Coronary artery (tissue), 2 donors: ENCODE measurements at regions not wholly inside any gene's neighbourhood (a gene's known extent, or its start where the extent isn't known, plus 50 kb on each side); places are given as distances from the start of the nearest gene placed in this dataset.
"Not testable (repeated sequence)": the region's sequence is repeated elsewhere in the genome, so short reads cannot be mapped to it uniquely, and the experiment has no call there.

Source experiments
- DNase-seq: peaks from one replicate; pipeline ENCODE4 v3.0.0-alpha.2; 2017; ENCODE audit warnings: low spot score
- H3K27ac ChIP-seq, 2 donors: fragments of 200-600 bp; sonication (generic); one replicate each; pipeline ENCODE4 v1.5.1; 2016 to 2019
- H3K4me3 ChIP-seq: fragments of 200-600 bp; sonication (generic); 2 replicates; pipeline ENCODE4 v1.5.1; 2016; ENCODE audit warnings: mild to moderate bottlenecking, moderate library complexity
- TF ChIP-seq, protein P1 (sequence below): fragments of 200-600 bp; sonication (generic); IDR thresholded peaks from one replicate; pipeline ENCODE4 v1.5.1; 2019; ENCODE audit warnings: antibody characterized with exemption

- H3K27ac ChIP-seq: no peak overlapping the region
- H3K4me3 ChIP-seq: no peak overlapping the region
- TF ChIP-seq, protein P1, sequence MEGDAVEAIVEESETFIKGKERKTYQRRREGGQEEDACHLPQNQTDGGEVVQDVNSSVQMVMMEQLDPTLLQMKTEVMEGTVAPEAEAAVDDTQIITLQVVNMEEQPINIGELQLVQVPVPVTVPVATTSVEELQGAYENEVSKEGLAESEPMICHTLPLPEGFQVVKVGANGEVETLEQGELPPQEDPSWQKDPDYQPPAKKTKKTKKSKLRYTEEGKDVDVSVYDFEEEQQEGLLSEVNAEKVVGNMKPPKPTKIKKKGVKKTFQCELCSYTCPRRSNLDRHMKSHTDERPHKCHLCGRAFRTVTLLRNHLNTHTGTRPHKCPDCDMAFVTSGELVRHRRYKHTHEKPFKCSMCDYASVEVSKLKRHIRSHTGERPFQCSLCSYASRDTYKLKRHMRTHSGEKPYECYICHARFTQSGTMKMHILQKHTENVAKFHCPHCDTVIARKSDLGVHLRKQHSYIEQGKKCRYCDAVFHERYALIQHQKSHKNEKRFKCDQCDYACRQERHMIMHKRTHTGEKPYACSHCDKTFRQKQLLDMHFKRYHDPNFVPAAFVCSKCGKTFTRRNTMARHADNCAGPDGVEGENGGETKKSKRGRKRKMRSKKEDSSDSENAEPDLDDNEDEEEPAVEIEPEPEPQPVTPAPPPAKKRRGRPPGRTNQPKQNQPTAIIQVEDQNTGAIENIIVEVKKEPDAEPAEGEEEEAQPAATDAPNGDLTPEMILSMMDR: no peak
- no peak for DNase-seq
These were observed 210.2 kb downstream of the MMUT start for GRCh38 chr6:49252901-49253300.

DNA sequence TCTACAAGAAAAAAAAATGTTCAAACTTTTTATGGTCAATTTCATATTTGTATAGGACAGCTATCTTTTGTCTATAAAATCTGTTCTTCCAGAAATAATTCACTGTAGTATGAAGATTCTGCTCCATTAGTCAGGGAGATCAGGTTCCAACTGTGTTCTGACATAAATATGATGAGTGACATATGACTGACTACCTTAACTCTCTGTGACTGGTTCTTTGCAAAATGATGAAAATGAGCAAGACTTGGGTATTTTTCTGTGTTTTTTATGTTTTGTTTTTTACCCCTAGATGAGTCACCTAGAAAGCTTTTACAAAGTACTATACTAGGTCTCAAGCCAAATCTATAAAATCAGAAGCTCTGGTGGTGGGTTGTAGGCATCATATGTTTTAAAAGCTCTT, 229.6 kb downstream of the MMUT start:
- Histone ChIP-seq H3K27ac (no peak overlapping the region), H3K4me3 (no peak overlapping the region)
- TF ChIP-seq, protein P1: no peak
- DNase-seq: no peak

GRCh38 chr6:49225471-49225870, 237.6 kb downstream of the MMUT start:
- TF ChIP-seq, protein P1: no peak
- no peak overlapping the region for H3K27ac ChIP-seq

DNA sequence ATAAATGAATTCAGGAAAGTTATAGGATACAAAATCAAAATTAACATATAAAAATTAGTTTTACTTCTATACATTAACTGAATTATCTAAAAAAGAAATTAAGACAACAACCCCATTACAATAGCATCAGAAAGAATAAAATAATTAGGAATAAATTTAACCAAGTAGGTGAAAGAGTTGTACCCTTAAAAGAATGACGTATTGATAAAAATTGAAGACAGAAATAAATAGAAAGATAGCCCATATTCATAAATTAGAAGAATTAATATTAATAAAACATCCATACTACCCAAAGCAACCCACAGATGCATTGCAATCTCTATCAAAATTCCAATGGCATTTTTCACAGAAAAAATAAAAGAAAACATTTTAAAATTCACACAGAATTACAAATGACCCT, 242.8 kb downstream of the MMUT start:
- no peak for DNase-seq
- H3K27ac ChIP-seq: no peak overlapping the region
- no peak overlapping the region for H3K4me3 ChIP-seq
- TF ChIP-seq, protein P1: no peak

More at GRCh38 chr6:49225471-49225870, 237.6 kb downstream of the MMUT start:
- DNase-seq: no peak
- H3K4me3 ChIP-seq: no peak overlapping the region

- no peak for DNase-seq
- TF ChIP-seq, protein P1: no peak
- Histone ChIP-seq H3K4me3 (no peak overlapping the region), H3K27ac (no peak overlapping the region)
These were observed 257.5 kb downstream of the MMUT start for GRCh38 chr6:49205526-49205925.

- no peak overlapping the region for H3K4me3 ChIP-seq
- no peak for DNase-seq
- TF ChIP-seq, protein P1: no peak
- H3K27ac ChIP-seq: no peak overlapping the region
These were observed 260.0 kb downstream of the MMUT start for GRCh38 chr6:49202924-49203536.

DNA sequence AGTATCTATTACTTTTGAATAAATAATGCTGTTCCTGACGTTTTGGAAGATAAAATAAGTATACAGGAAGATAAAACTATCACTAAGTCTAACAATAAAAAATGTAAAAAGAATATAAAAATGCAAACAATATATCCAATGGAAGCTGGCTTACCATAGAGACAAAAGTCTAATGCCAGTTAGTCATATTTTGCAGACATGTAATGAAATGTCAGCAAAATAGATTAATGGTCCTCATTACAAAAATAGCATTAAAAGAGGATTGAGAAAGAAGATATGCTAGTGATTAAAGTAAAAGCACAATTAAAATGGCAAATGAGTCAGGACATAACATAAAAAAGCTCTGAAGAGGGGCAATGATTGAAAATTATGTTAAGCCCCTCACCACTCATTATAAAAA, 265.0 kb downstream of the MMUT start:
- no peak overlapping the region for H3K4me3 ChIP-seq
- DNase-seq: no peak
- no peak overlapping the region for H3K27ac ChIP-seq
- TF ChIP-seq, protein P1: no peak

DNA sequence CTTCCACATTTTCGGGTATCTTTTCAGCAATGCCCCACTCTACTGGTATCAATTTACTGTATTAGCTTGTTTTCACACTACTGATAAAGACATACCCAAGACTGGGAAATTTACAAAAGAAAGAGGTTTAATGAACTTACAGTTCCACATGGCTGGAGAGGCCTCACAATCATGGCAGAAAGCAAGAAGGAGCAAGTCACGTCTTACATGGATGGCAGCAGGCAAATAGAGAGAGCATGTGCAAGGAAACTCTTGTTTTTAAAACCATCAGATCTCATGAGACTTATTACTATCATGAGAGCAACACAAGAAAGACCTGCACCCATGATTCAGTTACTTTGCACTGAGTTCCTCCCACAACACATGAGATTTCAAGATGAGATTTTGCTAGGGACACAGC, 300.7 kb downstream of the MMUT start:
- not testable (repeated sequence) for DNase-seq, H3K4me3 ChIP-seq, H3K27ac ChIP-seq
